SK-N-SH treated with all-trans-retinoic acid at 6 μM for 48 hours (cell line): ENCODE measurements at regions not wholly inside any gene's neighbourhood (a gene's known extent, or its start where the extent isn't known, plus 50 kb on each side); places are given as distances from the start of the nearest gene placed in this dataset.

Source experiments
- ATAC-seq: fragments of 200-7000 bp; cut with Tn5 transposase; 3 replicates; pipeline ENCODE4 v1.9.1; 2020; ENCODE audit warnings: mild to moderate bottlenecking, moderate library complexity
- ARNTL ChIP-seq: fragments of 450-650 bp; formaldehyde crosslinking; IDR thresholded peaks from 2 replicates; pipeline ENCODE4 v1.5.0; 2020; ENCODE audit warnings: low read depth, mild to moderate bottlenecking, moderate library complexity, borderline replicate concordance
- BACH2 ChIP-seq: fragments of 250-450 bp; sonication (Bioruptor Pico); IDR thresholded peaks from 2 replicates; pipeline ENCODE4 v1.9.0; 2021; ENCODE audit warnings: mild to moderate bottlenecking, borderline replicate concordance
- CSDC2 ChIP-seq: fragments of 250-450 bp; sonication (Bioruptor Pico); IDR thresholded peaks from 2 replicates; pipeline ENCODE4 v1.5.0; 2020; ENCODE audit warnings: mild to moderate bottlenecking, moderate library complexity
- GLIS3 ChIP-seq: fragments of 250-450 bp; sonication (Bioruptor Pico); IDR thresholded peaks from 2 replicates; pipeline ENCODE4 v1.5.0; 2020; ENCODE audit warnings: mild to moderate bottlenecking, moderate library complexity
- OSR1 ChIP-seq: fragments of 250-450 bp; sonication (Bioruptor Pico); IDR thresholded peaks from 2 replicates; pipeline ENCODE4 v1.8.0; 2022; ENCODE audit warnings: moderate library complexity, mild to moderate bottlenecking, inconsistent platforms
- PPARA ChIP-seq: fragments of 250-450 bp; sonication (Bioruptor Pico); IDR thresholded peaks from 2 replicates; pipeline ENCODE4 v1.5.0; 2020; ENCODE audit warnings: mild to moderate bottlenecking, borderline replicate concordance
- RARB ChIP-seq: fragments of 250-450 bp; sonication (Bioruptor Pico); IDR thresholded peaks from 2 replicates; pipeline ENCODE4 v1.8.0; 2021; ENCODE audit warnings: mild to moderate bottlenecking, moderate library complexity
- SNAI2 ChIP-seq: fragments of 250-450 bp; sonication (Bioruptor Pico); IDR thresholded peaks from 2 replicates; pipeline ENCODE4 v1.5.0; 2020; ENCODE audit warnings: mild to moderate bottlenecking, moderate library complexity
- TCF4 ChIP-seq: fragments of 250-450 bp; sonication (Bioruptor Pico); IDR thresholded peaks from 2 replicates; pipeline ENCODE4 v1.8.0; 2021; ENCODE audit warnings: mild to moderate bottlenecking, moderate library complexity, borderline replicate concordance
- TOX ChIP-seq: fragments of 250-450 bp; sonication (Bioruptor Pico); IDR thresholded peaks from 2 replicates; pipeline ENCODE4 v1.8.0; 2021; ENCODE audit warnings: mild to moderate bottlenecking, moderate library complexity, borderline replicate concordance
- ZC3H10 ChIP-seq: fragments of 250-450 bp; sonication (Bioruptor Pico); IDR thresholded peaks from 2 replicates; pipeline ENCODE4 v1.5.1; 2021; ENCODE audit warnings: mild to moderate bottlenecking, moderate library complexity
- ZFP3 ChIP-seq: fragments of 250-450 bp; sonication (Bioruptor Pico); IDR thresholded peaks from 2 replicates; pipeline ENCODE4 v1.5.0; 2020; ENCODE audit warnings: mild to moderate bottlenecking, moderate library complexity
- ZFP30 ChIP-seq: fragments of 450-650 bp; formaldehyde crosslinking; IDR thresholded peaks from 2 replicates; pipeline ENCODE4 v1.5.0; 2022; ENCODE audit warnings: mild to moderate bottlenecking, moderate library complexity
- ZNF565 ChIP-seq: fragments of 450-650 bp; formaldehyde crosslinking; conservative IDR thresholded peaks from 2 replicates; pipeline ENCODE4 v1.5.0; 2020; ENCODE audit warnings: low read depth, mild to moderate bottlenecking, moderate library complexity
- ZNF70 ChIP-seq: fragments of 450-650 bp; formaldehyde crosslinking; IDR thresholded peaks from 2 replicates; pipeline ENCODE4 v1.5.0; 2020; ENCODE audit warnings: mild to moderate bottlenecking, moderate library complexity
- ZNF8 ChIP-seq: fragments of 450-650 bp; formaldehyde crosslinking; IDR thresholded peaks from 2 replicates; pipeline ENCODE4 v1.5.0; 2020; ENCODE audit warnings: mild to moderate bottlenecking, moderate library complexity
- TF ChIP-seq, protein P1 (sequence below): fragments of 250-450 bp; sonication (Bioruptor Pico); IDR thresholded peaks from 2 replicates; pipeline ENCODE4 v1.5.0; 2020; ENCODE audit warnings: mild to moderate bottlenecking, moderate library complexity
- TF ChIP-seq, protein P2 (sequence below): fragments of 250-450 bp; sonication (Bioruptor Pico); IDR thresholded peaks from 2 replicates; pipeline ENCODE4 v1.8.0; 2021; ENCODE audit warnings: low read depth, mild to moderate bottlenecking, moderate library complexity, borderline replicate concordance
- TF ChIP-seq, protein P3 (sequence below): fragments of 250-450 bp; sonication (Bioruptor Pico); IDR thresholded peaks from 2 replicates; pipeline ENCODE4 v1.5.1; 2020; ENCODE audit warnings: low read depth, mild to moderate bottlenecking, moderate library complexity
- TF ChIP-seq, protein P4 (sequence below): fragments of 250-450 bp; sonication (Bioruptor Pico); IDR thresholded peaks from 2 replicates; pipeline ENCODE4 v1.5.1; 2021; ENCODE audit warnings: mild to moderate bottlenecking, moderate library complexity
- TF ChIP-seq, protein P5 (sequence below): fragments of 250-450 bp; sonication (Bioruptor Pico); IDR thresholded peaks from 2 replicates; pipeline ENCODE4 v1.8.0; 2020; ENCODE audit warnings: mild to moderate bottlenecking, moderate library complexity, borderline replicate concordance

DNA sequence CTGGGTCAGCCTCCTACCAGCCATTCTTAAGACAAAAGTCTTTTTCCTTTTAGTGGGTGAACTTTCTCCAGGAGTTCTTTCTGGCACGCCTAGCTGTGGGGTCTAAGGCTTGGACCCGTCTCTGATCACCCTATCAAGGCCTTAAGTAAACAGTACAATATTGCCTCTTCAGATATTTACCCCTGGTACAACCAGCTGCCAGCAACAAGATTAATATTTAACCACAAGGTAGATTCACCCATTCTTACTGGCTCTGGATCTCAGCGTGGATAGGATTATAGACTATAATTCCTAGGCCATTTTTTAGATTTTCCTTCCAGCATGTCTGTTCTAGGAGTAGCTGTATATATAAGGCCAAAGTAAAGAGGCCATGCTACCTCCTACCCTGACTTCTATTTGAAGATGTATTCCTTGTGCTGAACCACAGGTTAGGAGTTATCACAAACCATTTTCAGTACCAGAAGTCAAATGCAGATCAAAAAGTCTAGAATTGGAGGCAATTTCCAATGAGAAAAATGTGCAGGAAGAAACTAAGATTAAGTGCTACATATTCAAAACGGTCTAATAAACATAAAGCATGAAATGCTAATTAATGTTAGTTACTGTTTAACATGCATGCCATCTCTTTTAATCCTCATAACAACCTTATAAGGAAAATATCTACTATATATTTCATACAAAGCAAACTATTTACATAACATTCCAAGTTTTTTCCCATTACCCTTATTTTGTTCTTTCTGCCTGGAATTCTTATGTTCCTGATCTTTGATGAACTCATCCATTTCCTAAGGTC is 110.0 kb upstream of the SYN3 start:
- no peak for ATAC-seq

DNA sequence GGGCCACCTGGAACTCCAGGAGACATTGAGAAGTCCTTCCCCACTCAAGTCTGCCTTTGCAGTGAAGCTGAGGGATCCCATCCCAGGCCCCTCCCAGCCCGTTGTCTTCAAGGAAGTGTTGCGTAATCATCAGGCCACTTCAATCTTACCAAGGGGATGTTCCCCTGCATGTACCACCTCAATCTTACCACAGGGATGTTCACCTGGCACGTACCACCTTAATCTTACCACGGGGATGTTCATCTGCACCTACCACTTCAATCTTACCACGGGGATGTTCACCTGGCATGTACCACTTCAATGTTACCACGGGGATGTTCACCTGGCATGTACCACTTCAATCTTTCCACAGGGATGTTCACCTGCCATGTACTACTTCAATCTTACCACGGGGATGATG is 108.0 kb upstream of the SYN3 start:
- no peak for TF ChIP-seq CSDC2 (CRISPR knock-in tag)
- TF ChIP-seq, protein P1, sequence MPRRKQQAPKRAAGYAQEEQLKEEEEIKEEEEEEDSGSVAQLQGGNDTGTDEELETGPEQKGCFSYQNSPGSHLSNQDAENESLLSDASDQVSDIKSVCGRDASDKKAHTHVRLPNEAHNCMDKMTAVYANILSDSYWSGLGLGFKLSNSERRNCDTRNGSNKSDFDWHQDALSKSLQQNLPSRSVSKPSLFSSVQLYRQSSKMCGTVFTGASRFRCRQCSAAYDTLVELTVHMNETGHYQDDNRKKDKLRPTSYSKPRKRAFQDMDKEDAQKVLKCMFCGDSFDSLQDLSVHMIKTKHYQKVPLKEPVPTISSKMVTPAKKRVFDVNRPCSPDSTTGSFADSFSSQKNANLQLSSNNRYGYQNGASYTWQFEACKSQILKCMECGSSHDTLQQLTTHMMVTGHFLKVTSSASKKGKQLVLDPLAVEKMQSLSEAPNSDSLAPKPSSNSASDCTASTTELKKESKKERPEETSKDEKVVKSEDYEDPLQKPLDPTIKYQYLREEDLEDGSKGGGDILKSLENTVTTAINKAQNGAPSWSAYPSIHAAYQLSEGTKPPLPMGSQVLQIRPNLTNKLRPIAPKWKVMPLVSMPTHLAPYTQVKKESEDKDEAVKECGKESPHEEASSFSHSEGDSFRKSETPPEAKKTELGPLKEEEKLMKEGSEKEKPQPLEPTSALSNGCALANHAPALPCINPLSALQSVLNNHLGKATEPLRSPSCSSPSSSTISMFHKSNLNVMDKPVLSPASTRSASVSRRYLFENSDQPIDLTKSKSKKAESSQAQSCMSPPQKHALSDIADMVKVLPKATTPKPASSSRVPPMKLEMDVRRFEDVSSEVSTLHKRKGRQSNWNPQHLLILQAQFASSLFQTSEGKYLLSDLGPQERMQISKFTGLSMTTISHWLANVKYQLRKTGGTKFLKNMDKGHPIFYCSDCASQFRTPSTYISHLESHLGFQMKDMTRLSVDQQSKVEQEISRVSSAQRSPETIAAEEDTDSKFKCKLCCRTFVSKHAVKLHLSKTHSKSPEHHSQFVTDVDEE (CRISPR knock-in tag): no peak
- TF ChIP-seq ARNTL: no peak
- no peak for TF ChIP-seq GLIS3 (CRISPR knock-in tag)
- no peak for TF ChIP-seq RARB
- no peak for TF ChIP-seq ZNF70
- no peak for TF ChIP-seq TCF4
- no peak for ATAC-seq

More for the DNA sequence above, 110.0 kb upstream of the SYN3 start:
- TF ChIP-seq, protein P2, sequence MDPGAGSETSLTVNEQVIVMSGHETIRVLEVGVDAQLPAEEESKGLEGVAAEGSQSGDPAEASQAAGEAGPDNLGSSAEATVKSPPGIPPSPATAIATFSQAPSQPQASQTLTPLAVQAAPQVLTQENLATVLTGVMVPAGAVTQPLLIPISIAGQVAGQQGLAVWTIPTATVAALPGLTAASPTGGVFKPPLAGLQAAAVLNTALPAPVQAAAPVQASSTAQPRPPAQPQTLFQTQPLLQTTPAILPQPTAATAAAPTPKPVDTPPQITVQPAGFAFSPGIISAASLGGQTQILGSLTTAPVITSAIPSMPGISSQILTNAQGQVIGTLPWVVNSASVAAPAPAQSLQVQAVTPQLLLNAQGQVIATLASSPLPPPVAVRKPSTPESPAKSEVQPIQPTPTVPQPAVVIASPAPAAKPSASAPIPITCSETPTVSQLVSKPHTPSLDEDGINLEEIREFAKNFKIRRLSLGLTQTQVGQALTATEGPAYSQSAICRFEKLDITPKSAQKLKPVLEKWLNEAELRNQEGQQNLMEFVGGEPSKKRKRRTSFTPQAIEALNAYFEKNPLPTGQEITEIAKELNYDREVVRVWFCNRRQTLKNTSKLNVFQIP (CRISPR knock-in tag): no peak
- TF ChIP-seq BACH2 (CRISPR knock-in tag): no peak
- TF ChIP-seq ZNF8 (CRISPR knock-in tag): no peak
- no peak for TF ChIP-seq ZNF565 (CRISPR knock-in tag)
- TF ChIP-seq, protein P3, sequence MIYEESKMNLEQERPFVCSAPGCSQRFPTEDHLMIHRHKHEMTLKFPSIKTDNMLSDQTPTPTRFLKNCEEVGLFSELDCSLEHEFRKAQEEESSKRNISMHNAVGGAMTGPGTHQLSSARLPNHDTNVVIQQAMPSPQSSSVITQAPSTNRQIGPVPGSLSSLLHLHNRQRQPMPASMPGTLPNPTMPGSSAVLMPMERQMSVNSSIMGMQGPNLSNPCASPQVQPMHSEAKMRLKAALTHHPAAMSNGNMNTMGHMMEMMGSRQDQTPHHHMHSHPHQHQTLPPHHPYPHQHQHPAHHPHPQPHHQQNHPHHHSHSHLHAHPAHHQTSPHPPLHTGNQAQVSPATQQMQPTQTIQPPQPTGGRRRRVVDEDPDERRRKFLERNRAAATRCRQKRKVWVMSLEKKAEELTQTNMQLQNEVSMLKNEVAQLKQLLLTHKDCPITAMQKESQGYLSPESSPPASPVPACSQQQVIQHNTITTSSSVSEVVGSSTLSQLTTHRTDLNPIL (CRISPR knock-in tag): no peak
- no peak for TF ChIP-seq ZC3H10 (CRISPR knock-in tag)
- TF ChIP-seq TOX (CRISPR knock-in tag): no peak

DNA sequence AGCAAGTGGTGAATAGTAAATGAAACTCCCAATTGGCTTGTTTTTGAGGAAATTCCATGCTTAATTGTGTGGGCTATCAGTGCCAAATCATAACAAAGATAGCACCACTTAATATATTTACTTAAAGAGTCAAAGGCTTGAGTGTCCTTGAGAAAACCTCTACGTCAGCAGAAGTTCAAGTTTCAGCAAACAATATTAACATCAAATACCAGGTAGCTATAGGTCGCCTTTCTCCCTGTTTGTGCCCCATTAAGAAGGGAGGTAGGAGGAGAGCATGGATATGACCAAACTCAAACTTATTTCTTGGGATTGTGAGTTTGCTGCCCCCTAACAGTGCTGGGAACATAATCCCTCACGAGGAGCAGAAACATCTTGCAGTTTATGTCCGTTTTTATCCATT is 105.6 kb upstream of the SYN3 start:
- no peak for ATAC-seq
- TF ChIP-seq, protein P4, sequence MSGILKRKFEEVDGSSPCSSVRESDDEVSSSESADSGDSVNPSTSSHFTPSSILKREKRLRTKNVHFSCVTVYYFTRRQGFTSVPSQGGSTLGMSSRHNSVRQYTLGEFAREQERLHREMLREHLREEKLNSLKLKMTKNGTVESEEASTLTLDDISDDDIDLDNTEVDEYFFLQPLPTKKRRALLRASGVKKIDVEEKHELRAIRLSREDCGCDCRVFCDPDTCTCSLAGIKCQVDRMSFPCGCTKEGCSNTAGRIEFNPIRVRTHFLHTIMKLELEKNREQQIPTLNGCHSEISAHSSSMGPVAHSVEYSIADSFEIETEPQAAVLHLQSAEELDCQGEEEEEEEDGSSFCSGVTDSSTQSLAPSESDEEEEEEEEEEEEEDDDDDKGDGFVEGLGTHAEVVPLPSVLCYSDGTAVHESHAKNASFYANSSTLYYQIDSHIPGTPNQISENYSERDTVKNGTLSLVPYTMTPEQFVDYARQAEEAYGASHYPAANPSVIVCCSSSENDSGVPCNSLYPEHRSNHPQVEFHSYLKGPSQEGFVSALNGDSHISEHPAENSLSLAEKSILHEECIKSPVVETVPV (CRISPR knock-in tag): no peak
- no peak for TF ChIP-seq SNAI2 (CRISPR knock-in tag)
- no peak for TF ChIP-seq GLIS3 (CRISPR knock-in tag)
- TF ChIP-seq, protein P5, sequence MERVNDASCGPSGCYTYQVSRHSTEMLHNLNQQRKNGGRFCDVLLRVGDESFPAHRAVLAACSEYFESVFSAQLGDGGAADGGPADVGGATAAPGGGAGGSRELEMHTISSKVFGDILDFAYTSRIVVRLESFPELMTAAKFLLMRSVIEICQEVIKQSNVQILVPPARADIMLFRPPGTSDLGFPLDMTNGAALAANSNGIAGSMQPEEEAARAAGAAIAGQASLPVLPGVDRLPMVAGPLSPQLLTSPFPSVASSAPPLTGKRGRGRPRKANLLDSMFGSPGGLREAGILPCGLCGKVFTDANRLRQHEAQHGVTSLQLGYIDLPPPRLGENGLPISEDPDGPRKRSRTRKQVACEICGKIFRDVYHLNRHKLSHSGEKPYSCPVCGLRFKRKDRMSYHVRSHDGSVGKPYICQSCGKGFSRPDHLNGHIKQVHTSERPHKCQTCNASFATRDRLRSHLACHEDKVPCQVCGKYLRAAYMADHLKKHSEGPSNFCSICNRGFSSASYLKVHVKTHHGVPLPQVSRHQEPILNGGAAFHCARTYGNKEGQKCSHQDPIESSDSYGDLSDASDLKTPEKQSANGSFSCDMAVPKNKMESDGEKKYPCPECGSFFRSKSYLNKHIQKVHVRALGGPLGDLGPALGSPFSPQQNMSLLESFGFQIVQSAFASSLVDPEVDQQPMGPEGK (CRISPR knock-in tag): no peak
- no peak for TF ChIP-seq RARB
- TF ChIP-seq ZNF8 (CRISPR knock-in tag): no peak
- no peak for TF ChIP-seq ZNF565 (CRISPR knock-in tag)
- TF ChIP-seq, protein P1 (CRISPR knock-in tag): no peak
- no peak for TF ChIP-seq PPARA (CRISPR knock-in tag)
- TF ChIP-seq, protein P3 (CRISPR knock-in tag): no peak
- no peak for TF ChIP-seq TCF4
- no peak for TF ChIP-seq CSDC2 (CRISPR knock-in tag)
- TF ChIP-seq ZNF70: no peak
- no peak for TF ChIP-seq ZFP30 (CRISPR knock-in tag)
- TF ChIP-seq OSR1: no peak
- no peak for TF ChIP-seq ZFP3
